Thyroid gland (tissue), 4 donors: ENCODE measurements at regions not wholly inside any gene's neighbourhood (a gene's known extent, or its start where the extent isn't known, plus 50 kb on each side); places are given as distances from the start of the nearest gene placed in this dataset.

ENCODE experiments used
- POLR2A ChIP-seq, 2 donors: fragments of 450-650 bp; IDR thresholded peaks; one replicate each; pipeline ENCODE4 v1.6.1; 2017; ENCODE audit warnings: antibody characterized with exemption in 2 of 2, mild to moderate bottlenecking in 2 of 2, moderate library complexity in 1 of 2
- TF ChIP-seq, protein P1 (sequence below), 6 experiments: fragments of 200-600 bp in 3 of 6; fragments of 450-650 bp in 3 of 6; sonication (generic) in 3 of 6; IDR thresholded peaks; one replicate each; pipeline ENCODE4 v1.5.1; 2016 to 2019; ENCODE audit warnings: antibody characterized with exemption in 6 of 6, mild to moderate bottlenecking in 2 of 6, inconsistent platforms in 1 of 6, moderate library complexity in 1 of 6

DNA sequence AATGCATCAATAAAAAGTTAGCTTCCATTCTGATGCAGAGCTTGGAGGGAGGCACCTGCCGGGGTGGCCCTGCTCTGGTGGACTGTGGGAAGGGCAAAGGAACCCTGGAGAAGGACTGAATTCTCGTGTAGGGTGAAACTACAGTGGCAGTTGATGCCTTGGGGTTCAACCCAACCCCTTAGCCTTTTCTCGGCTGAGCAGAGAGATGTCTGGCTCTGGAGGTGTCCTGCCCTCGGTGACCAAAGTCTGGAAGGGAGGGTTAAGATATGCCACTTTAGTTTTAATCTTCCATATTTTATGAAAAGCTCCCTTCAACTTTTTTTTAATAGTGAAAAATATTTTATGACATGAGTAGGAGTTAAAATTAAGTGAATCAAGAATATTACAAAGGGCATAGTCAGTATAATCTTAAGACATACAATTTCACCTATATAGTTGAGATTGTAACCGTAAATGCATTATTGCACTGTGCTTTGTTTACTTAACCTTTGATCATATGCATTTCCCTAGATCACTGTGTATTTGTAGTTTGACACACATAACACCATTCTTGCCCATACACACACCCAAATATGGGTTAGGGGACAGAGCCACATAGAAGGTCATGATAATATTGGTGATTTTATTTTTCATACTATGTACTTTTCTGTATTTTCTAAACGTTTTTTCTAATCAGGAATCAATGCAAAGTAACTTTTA, 179.6 kb downstream of the MCHR2 start:
- TF ChIP-seq, protein P1, sequence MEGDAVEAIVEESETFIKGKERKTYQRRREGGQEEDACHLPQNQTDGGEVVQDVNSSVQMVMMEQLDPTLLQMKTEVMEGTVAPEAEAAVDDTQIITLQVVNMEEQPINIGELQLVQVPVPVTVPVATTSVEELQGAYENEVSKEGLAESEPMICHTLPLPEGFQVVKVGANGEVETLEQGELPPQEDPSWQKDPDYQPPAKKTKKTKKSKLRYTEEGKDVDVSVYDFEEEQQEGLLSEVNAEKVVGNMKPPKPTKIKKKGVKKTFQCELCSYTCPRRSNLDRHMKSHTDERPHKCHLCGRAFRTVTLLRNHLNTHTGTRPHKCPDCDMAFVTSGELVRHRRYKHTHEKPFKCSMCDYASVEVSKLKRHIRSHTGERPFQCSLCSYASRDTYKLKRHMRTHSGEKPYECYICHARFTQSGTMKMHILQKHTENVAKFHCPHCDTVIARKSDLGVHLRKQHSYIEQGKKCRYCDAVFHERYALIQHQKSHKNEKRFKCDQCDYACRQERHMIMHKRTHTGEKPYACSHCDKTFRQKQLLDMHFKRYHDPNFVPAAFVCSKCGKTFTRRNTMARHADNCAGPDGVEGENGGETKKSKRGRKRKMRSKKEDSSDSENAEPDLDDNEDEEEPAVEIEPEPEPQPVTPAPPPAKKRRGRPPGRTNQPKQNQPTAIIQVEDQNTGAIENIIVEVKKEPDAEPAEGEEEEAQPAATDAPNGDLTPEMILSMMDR (IDR thresholded peaks at IDR 0.05) = no peak
- TF ChIP-seq POLR2A (IDR thresholded peaks at IDR 0.05) = no peak
